RWPE2 (cell line): ENCODE measurements at regions not wholly inside any gene's neighbourhood (a gene's known extent, or its start where the extent isn't known, plus 50 kb on each side); places are given as distances from the start of the nearest gene placed in this dataset.

Source experiments
- ATAC-seq: fragments of 200-7000 bp; cut with Tn5 transposase; 3 replicates; pipeline ENCODE4 v1.9.1; 2021; ENCODE audit warnings: low read depth
- DNase-seq: peaks from one replicate; pipeline ENCODE4 v3.0.0-alpha.2; 2020; ENCODE audit warnings: low spot score
- H3K27ac ChIP-seq: fragments of 450-650 bp; 2 replicates; pipeline ENCODE4 v1.5.1; 2017; ENCODE audit warnings: mild to moderate bottlenecking; ENCODE audit not compliant: poor library complexity, severe bottlenecking
- H3K27me3 ChIP-seq: fragments of 250-450 bp; sonication (Bioruptor Pico); 2 replicates; pipeline ENCODE4 v1.5.1; 2021; ENCODE audit warnings: mild to moderate bottlenecking, moderate library complexity; ENCODE audit not compliant: insufficient read depth, poor library complexity, severe bottlenecking
- H3K36me3 ChIP-seq: fragments of 250-450 bp; sonication (Bioruptor Pico); 2 replicates; pipeline ENCODE4 v1.5.1; 2020; ENCODE audit warnings: low read depth, mild to moderate bottlenecking, moderate library complexity
- H3K4me1 ChIP-seq: fragments of 250-450 bp; sonication (Bioruptor Pico); 2 replicates; pipeline ENCODE4 v1.5.1; 2021; ENCODE audit warnings: mild to moderate bottlenecking, moderate library complexity; ENCODE audit not compliant: insufficient read depth, poor library complexity, severe bottlenecking
- H3K4me3 ChIP-seq: fragments of 250-450 bp; sonication (Bioruptor Pico); 2 replicates; pipeline ENCODE4 v1.5.1; 2021; ENCODE audit warnings: mild to moderate bottlenecking, moderate library complexity; ENCODE audit not compliant: severe bottlenecking
- H3K9me3 ChIP-seq: fragments of 250-450 bp; sonication (Bioruptor Pico); 2 replicates; pipeline ENCODE4 v1.5.1; 2021; ENCODE audit warnings: mild to moderate bottlenecking, moderate library complexity; ENCODE audit not compliant: severe bottlenecking
- CTCF ChIP-seq: fragments of 450-650 bp; IDR thresholded peaks from one replicate; pipeline ENCODE4 v1.5.1; 2017; ENCODE audit warnings: mild to moderate bottlenecking, moderate library complexity; ENCODE audit not compliant: poor library complexity, severe bottlenecking

DNA sequence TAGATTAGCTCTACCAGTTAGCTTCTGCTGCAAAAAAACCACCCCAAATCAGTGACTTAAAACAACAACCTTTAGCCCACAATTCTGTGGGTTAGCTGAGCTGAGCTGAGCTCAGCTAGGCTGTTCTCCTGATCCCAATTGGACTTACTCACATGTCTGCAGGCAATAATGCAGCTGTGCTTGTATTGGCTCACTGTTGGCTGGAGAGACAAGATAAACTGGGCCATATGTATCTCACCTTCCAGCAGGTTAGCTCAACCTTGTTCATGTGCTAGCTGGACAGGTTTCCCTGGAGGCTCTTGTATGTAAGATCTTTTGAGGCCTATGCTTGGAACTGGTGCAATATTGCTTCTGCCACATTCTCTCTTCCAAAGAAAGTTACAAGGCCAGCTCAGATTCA lies 261.5 kb upstream of the ADGRL3 start:
- DNase-seq (no peak), ATAC-seq (no peak)
- H3K36me3 ChIP-seq: no peaks in the 10 kb centered on the region
- no peak for TF ChIP-seq CTCF
- no peaks in the 10 kb centered on the region for H3K27me3 ChIP-seq
- no peaks in the 10 kb centered on the region for H3K9me3 ChIP-seq
- H3K27ac ChIP-seq: no peak overlapping the region
- H3K4me1 ChIP-seq: no peaks in the 10 kb centered on the region
- H3K4me3 ChIP-seq: no peak overlapping the region

GRCh38 chr4:60944060-60944459 lies 256.1 kb upstream of the ADGRL3 start:
- ATAC-seq (no peak), DNase-seq (no peak)

DNA sequence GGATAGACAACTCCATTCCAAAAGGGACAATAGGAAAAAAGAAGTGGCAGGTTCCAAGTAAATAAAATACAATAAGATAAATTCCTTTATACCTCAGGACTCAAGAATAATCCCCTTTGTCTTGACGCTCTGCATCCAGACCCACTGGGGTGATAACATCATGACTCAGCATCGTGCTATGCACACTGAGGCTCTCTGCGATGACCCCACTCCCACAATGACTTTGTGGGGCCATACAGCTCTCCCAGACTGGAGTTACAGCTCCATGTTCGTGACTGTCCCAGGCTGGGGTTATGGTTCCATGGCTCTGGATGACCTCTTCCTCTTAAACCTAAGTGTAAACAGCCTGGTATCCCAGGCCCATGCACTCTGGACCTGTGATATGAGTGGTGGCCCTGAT lies 254.5 kb upstream of the ADGRL3 start:
- ATAC-seq (no peak), DNase-seq (no peak)
- Histone ChIP-seq H3K9me3 (no peaks in the 10 kb centered on the region), H3K27ac (no peak overlapping the region), H3K27me3 (no peaks in the 10 kb centered on the region), H3K36me3 (no peaks in the 10 kb centered on the region), H3K4me1 (no peaks in the 10 kb centered on the region), H3K4me3 (no peak overlapping the region)
- TF ChIP-seq CTCF: no peak

More at GRCh38 chr4:60944060-60944459, 256.1 kb upstream of the ADGRL3 start:
- no peaks in the 10 kb centered on the region for H3K9me3 ChIP-seq
- H3K27me3 ChIP-seq: no peaks in the 10 kb centered on the region
- no peak overlapping the region for H3K27ac ChIP-seq
- H3K36me3 ChIP-seq: no peaks in the 10 kb centered on the region
- H3K4me1 ChIP-seq: no peaks in the 10 kb centered on the region
- no peak overlapping the region for H3K4me3 ChIP-seq
- no peak for TF ChIP-seq CTCF

GRCh38 chr4:60948008-60948407 lies 252.1 kb upstream of the ADGRL3 start:
- no peak for ATAC-seq
- no peak for DNase-seq
- Histone ChIP-seq H3K27me3 (no peaks in the 10 kb centered on the region), H3K4me3 (no peak overlapping the region), H3K36me3 (no peaks in the 10 kb centered on the region), H3K9me3 (no peaks in the 10 kb centered on the region), H3K27ac (no peak overlapping the region), H3K4me1 (no peaks in the 10 kb centered on the region)
- no peak for TF ChIP-seq CTCF

DNA sequence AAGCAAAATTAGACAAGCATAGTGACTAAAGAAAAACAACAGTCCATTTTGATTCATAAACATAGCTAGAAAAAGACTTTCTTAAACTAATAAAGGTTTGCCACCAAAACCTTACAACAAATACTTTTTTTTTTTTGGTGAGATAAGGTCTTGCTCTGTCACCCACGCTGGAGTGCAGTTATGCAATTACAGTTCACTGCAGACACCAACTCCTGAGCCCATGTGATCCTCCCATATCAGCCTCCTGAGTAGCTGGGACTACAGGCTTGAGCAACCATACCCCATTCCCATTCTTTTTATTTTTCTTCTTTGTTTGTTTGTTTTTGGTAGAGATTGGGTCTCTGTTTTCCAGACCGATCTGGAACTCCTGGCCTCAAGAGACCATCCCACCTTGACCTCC lies 247.2 kb upstream of the ADGRL3 start:
- Histone ChIP-seq H3K9me3 (no peaks in the 10 kb centered on the region), H3K27ac (no peak overlapping the region), H3K4me1 (no peaks in the 10 kb centered on the region), H3K36me3 (no peaks in the 10 kb centered on the region), H3K27me3 (no peaks in the 10 kb centered on the region), H3K4me3 (no peak overlapping the region)
- ATAC-seq: no peak
- no peak for TF ChIP-seq CTCF
- no peak for DNase-seq
